Mesendoderm (in vitro differentiated cells): ENCODE measurements at regions not wholly inside any gene's neighbourhood (a gene's known extent, or its start where the extent isn't known, plus 50 kb on each side); places are given as distances from the start of the nearest gene placed in this dataset.
"Not testable (repeated sequence)": the region's sequence is repeated elsewhere in the genome, so short reads cannot be mapped to it uniquely, and the experiment has no call there.

Source experiments
- DNase-seq: peaks from one replicate; pipeline ENCODE4 v3.0.0; 2013
- H2AK5ac ChIP-seq: 2 replicates; pipeline ENCODE4 v1.6.1; 2013; ENCODE audit warnings: low read length, inconsistent platforms
- H2BK120ac ChIP-seq: 2 replicates; pipeline ENCODE4 v1.6.1; 2013; ENCODE audit warnings: low read depth, mild to moderate bottlenecking, low read length, moderate library complexity, mixed read lengths
- H2BK15ac ChIP-seq: replicated peaks from 2 replicates; pipeline ENCODE4 v1.6.1; 2013; ENCODE audit warnings: low read depth, mild to moderate bottlenecking, moderate library complexity
- H2BK5ac ChIP-seq: 2 replicates; pipeline ENCODE4 v1.6.1; 2013; ENCODE audit warnings: low read length, inconsistent platforms
- H3K18ac ChIP-seq: 2 replicates; pipeline ENCODE4 v1.6.1; 2013; ENCODE audit warnings: mild to moderate bottlenecking, low read length, mixed read lengths
- H3K23ac ChIP-seq: one replicate; pipeline ENCODE4 v1.6.1; 2013; ENCODE audit warnings: low read length
- H3K27ac ChIP-seq: 2 replicates; pipeline ENCODE4 v1.5.1; 2013; ENCODE audit warnings: low read depth, mild to moderate bottlenecking, inconsistent platforms, low read length, moderate library complexity
- H3K27me3 ChIP-seq: 2 replicates; pipeline ENCODE4 v1.6.1; 2013; ENCODE audit warnings: low read length, control low read depth, mild to moderate bottlenecking, inconsistent platforms; ENCODE audit not compliant: insufficient read depth, poor library complexity
- H3K36me3 ChIP-seq: 2 replicates; pipeline ENCODE4 v1.6.1; 2013; ENCODE audit warnings: low read length, inconsistent platforms; ENCODE audit not compliant: control insufficient read depth, insufficient read depth
- H3K4ac ChIP-seq: one replicate; pipeline ENCODE4 v1.6.1; 2013; ENCODE audit warnings: low read depth, mild to moderate bottlenecking, low read length, moderate library complexity
- H3K4me1 ChIP-seq: 2 replicates; pipeline ENCODE4 v1.6.1; 2013; ENCODE audit warnings: low read depth, low read length, inconsistent platforms; ENCODE audit not compliant: control insufficient read depth
- H3K4me2 ChIP-seq: 2 replicates; pipeline ENCODE4 v1.6.1; 2013; ENCODE audit warnings: low read length
- H3K4me3 ChIP-seq: 2 replicates; pipeline ENCODE4 v1.5.1; 2013; ENCODE audit warnings: mild to moderate bottlenecking, low read length
- H3K56ac ChIP-seq: one replicate; pipeline ENCODE4 v1.6.1; 2013; ENCODE audit warnings: low read length
- H3K79me1 ChIP-seq: 2 replicates; pipeline ENCODE4 v1.6.1; 2013; ENCODE audit warnings: low read length, inconsistent platforms
- H3K79me2 ChIP-seq: 2 replicates; pipeline ENCODE4 v1.6.1; 2013; ENCODE audit warnings: mild to moderate bottlenecking, low read length; ENCODE audit not compliant: control insufficient read depth, insufficient read depth
- H3K9ac ChIP-seq: 2 replicates; pipeline ENCODE4 v1.6.1; 2013; ENCODE audit warnings: low read length, inconsistent platforms
- H4K5ac ChIP-seq: one replicate; pipeline ENCODE4 v1.6.1; 2013; ENCODE audit warnings: low read length
- H4K8ac ChIP-seq: one replicate; pipeline ENCODE4 v1.6.1; 2013; ENCODE audit warnings: low read depth, mild to moderate bottlenecking, control low read depth, low read length, moderate library complexity
- WGBS: extraction: QIAGEN DNeasy Blood & Tissue Kit; methylation state at CpG from one replicate; pipeline ENCODE4 v1.1.7; 2013; ENCODE audit warnings: low lambda C conversion rate, missing lambda C conversion rate; ENCODE audit not compliant: insufficient coverage; ENCODE audit errors: extremely low coverage; 5-methylcytosine and 5-hydroxymethylcytosine counted together

- no peaks in the 10 kb centered on the region for H3K4me1 ChIP-seq
- no peak overlapping the region for H3K4me2 ChIP-seq
- H2BK5ac ChIP-seq: no peak overlapping the region
- no peak overlapping the region for H3K18ac ChIP-seq
- no peaks in the 10 kb centered on the region for H3K79me2 ChIP-seq
- no peak overlapping the region for H4K5ac ChIP-seq
- no peak overlapping the region for H2BK120ac ChIP-seq
- no CpG with 5 or more reads among the region's 6 CpGs for WGBS
- H4K8ac ChIP-seq: no peak overlapping the region
- H3K4me3 ChIP-seq: no peak overlapping the region
- no peak overlapping the region for H3K23ac ChIP-seq
- H2BK15ac ChIP-seq: no peak overlapping the region
- H3K4ac ChIP-seq: no peak overlapping the region
- no peak overlapping the region for H3K56ac ChIP-seq
- no peak overlapping the region for H2AK5ac ChIP-seq
- H3K79me1 ChIP-seq: no peaks in the 10 kb centered on the region
- no peak overlapping the region for H3K27ac ChIP-seq
- no peak overlapping the region for H3K9ac ChIP-seq
- DNase-seq: no peak
- H3K27me3 ChIP-seq: no peaks in the 10 kb centered on the region
- no peaks in the 10 kb centered on the region for H3K36me3 ChIP-seq
Measured at GRCh38 chr10:114749510-114749909, 72.1 kb upstream of the FHIP2A start.

GRCh38 chr10:114751856-114752255 lies 69.7 kb upstream of the FHIP2A start:
- H2BK120ac ChIP-seq: no peak overlapping the region
- no peak overlapping the region for H4K8ac ChIP-seq
- no peak overlapping the region for H3K27ac ChIP-seq
- H3K9ac ChIP-seq: no peak overlapping the region
- H4K5ac ChIP-seq: no peak overlapping the region
- H3K79me2 ChIP-seq: no peaks in the 10 kb centered on the region
- no peak overlapping the region for H3K23ac ChIP-seq
- no peak overlapping the region for H2BK15ac ChIP-seq
- H3K27me3 ChIP-seq: no peaks in the 10 kb centered on the region
- DNase-seq: no peak
- no peaks in the 10 kb centered on the region for H3K36me3 ChIP-seq
- no peak overlapping the region for H3K4me2 ChIP-seq
- no peak overlapping the region for H3K4me3 ChIP-seq
- H2AK5ac ChIP-seq: no peak overlapping the region
- no CpG with 5 or more reads among the region's 3 CpGs for WGBS
- no peak overlapping the region for H3K4ac ChIP-seq
- no peaks in the 10 kb centered on the region for H3K79me1 ChIP-seq
- no peak overlapping the region for H3K56ac ChIP-seq
- no peaks in the 10 kb centered on the region for H3K4me1 ChIP-seq
- no peak overlapping the region for H3K18ac ChIP-seq
- no peak overlapping the region for H2BK5ac ChIP-seq

- not testable (repeated sequence) for H3K4me1 ChIP-seq, H3K56ac ChIP-seq, H3K36me3 ChIP-seq, H4K8ac ChIP-seq, H2AK5ac ChIP-seq, H2BK15ac ChIP-seq, H3K27ac ChIP-seq, H3K23ac ChIP-seq, H2BK120ac ChIP-seq, H3K79me2 ChIP-seq, H3K4me3 ChIP-seq, H3K27me3 ChIP-seq, H4K5ac ChIP-seq, DNase-seq, H2BK5ac ChIP-seq, H3K4ac ChIP-seq, H3K79me1 ChIP-seq, H3K18ac ChIP-seq, H3K9ac ChIP-seq, H3K4me2 ChIP-seq
- no CpG with 5 or more reads among the region's 1 CpG for WGBS
Measured at GRCh38 chr10:114752570-114752969, 69.0 kb upstream of the FHIP2A start.

- H2BK120ac ChIP-seq: no peak overlapping the region
- H3K27ac ChIP-seq: no peak overlapping the region
- H3K36me3 ChIP-seq: no peaks in the 10 kb centered on the region
- H3K79me1 ChIP-seq: no peaks in the 10 kb centered on the region
- H4K5ac ChIP-seq: no peak overlapping the region
- no peak overlapping the region for H2BK5ac ChIP-seq
- H3K4me2 ChIP-seq: no peak overlapping the region
- no peaks in the 10 kb centered on the region for H3K27me3 ChIP-seq
- H2BK15ac ChIP-seq: no peak overlapping the region
- no peak overlapping the region for H4K8ac ChIP-seq
- no peak overlapping the region for H3K4me3 ChIP-seq
- no peak overlapping the region for H2AK5ac ChIP-seq
- H3K4ac ChIP-seq: no peak overlapping the region
- H3K4me1 ChIP-seq: no peaks in the 10 kb centered on the region
- no peak overlapping the region for H3K18ac ChIP-seq
- DNase-seq: no peak
- no peak overlapping the region for H3K23ac ChIP-seq
- H3K79me2 ChIP-seq: no peaks in the 10 kb centered on the region
- H3K56ac ChIP-seq: no peak overlapping the region
- no CpG with 5 or more reads among the region's 5 CpGs for WGBS
- H3K9ac ChIP-seq: no peak overlapping the region
Measured at GRCh38 chr10:114753126-114753525, 68.5 kb upstream of the FHIP2A start.

GRCh38 chr10:114754445-114755320 lies 66.9 kb upstream of the FHIP2A start:
- no peak overlapping the region for H3K4me3 ChIP-seq
- no peak overlapping the region for H2BK120ac ChIP-seq
- peak; percentile 74 for DNase-seq
- no peak overlapping the region for H3K4ac ChIP-seq
- no peak overlapping the region for H2AK5ac ChIP-seq
- H3K79me2 ChIP-seq: no peaks in the 10 kb centered on the region
- H3K9ac ChIP-seq: no peak overlapping the region
- no peak overlapping the region for H3K18ac ChIP-seq
- H4K8ac ChIP-seq: no peak overlapping the region
- no CpG with 5 or more reads among the region's 15 CpGs for WGBS
- no peak overlapping the region for H3K56ac ChIP-seq
- no peak overlapping the region for H3K4me2 ChIP-seq
- no peak overlapping the region for H2BK15ac ChIP-seq
- H3K27ac ChIP-seq: no peak overlapping the region
- H3K36me3 ChIP-seq: no peaks in the 10 kb centered on the region
- no peaks in the 10 kb centered on the region for H3K79me1 ChIP-seq
- no peaks in the 10 kb centered on the region for H3K27me3 ChIP-seq
- H4K5ac ChIP-seq: no peak overlapping the region
- H2BK5ac ChIP-seq: no peak overlapping the region
- H3K23ac ChIP-seq: no peak overlapping the region
- H3K4me1 ChIP-seq: no peaks in the 10 kb centered on the region

- H4K8ac ChIP-seq: no peak overlapping the region
- H3K4me1 ChIP-seq: no peaks in the 10 kb centered on the region
- H3K4me3 ChIP-seq: no peak overlapping the region
- no peak overlapping the region for H3K4me2 ChIP-seq
- H3K27me3 ChIP-seq: no peaks in the 10 kb centered on the region
- no peaks in the 10 kb centered on the region for H3K79me2 ChIP-seq
- no peaks in the 10 kb centered on the region for H3K79me1 ChIP-seq
- no peak overlapping the region for H3K9ac ChIP-seq
- no peaks in the 10 kb centered on the region for H3K36me3 ChIP-seq
- no peak overlapping the region for H2BK15ac ChIP-seq
- DNase-seq: no peak
- no peak overlapping the region for H2AK5ac ChIP-seq
- no peak overlapping the region for H3K23ac ChIP-seq
- H2BK120ac ChIP-seq: no peak overlapping the region
- no peak overlapping the region for H3K18ac ChIP-seq
- WGBS: no CpG with 5 or more reads among the region's 7 CpGs
- no peak overlapping the region for H3K4ac ChIP-seq
- no peak overlapping the region for H3K27ac ChIP-seq
- H3K56ac ChIP-seq: no peak overlapping the region
- H2BK5ac ChIP-seq: no peak overlapping the region
- no peak overlapping the region for H4K5ac ChIP-seq
Measured at GRCh38 chr10:114755537-114755936, 66.0 kb upstream of the FHIP2A start.
